PC-9 (cell line): ENCODE measurements at regions not wholly inside any gene's neighbourhood (a gene's known extent, or its start where the extent isn't known, plus 50 kb on each side); places are given as distances from the start of the nearest gene placed in this dataset.

Source experiments
- BruUV-seq: library from RNA; stranded (reverse); fragments of 400-500 nt; replicated peaks from 2 replicates; lab custom pipeline; 2021; lab: Mats Ljungman, UMichigan
- CTCF ChIA-PET: fragments of 300-600 bp; sonication (Branson Sonifier 250); formaldehyde crosslinking; loops from one replicate; lab custom pipeline; 2022; ENCODE audit warnings: antibody characterized with exemption; lab: Charles Lee
- POLR2A ChIA-PET: fragments of 300-600 bp; sonication (Branson Sonifier 250); formaldehyde crosslinking; loops from one replicate; lab custom pipeline; 2022; ENCODE audit warnings: antibody characterized with exemption; ENCODE audit not compliant: unreplicated experiment; lab: Charles Lee
- DNase-seq, 2 experiments: peaks; one replicate each; pipeline versions ENCODE4 v3.0.0 to v3.0.0-alpha.2; 2015 to 2022; ENCODE audit warnings: mixed read lengths in 1 of 2
- H2AFZ ChIP-seq: fragments of 200-600 bp; sonication (generic); 2 replicates; pipeline ENCODE4 v1.8.1; 2017; ENCODE audit warnings: antibody characterized with exemption
- H3F3A ChIP-seq: fragments of 200-600 bp; sonication (generic); 2 replicates; pipeline ENCODE4 v1.8.1; 2017; ENCODE audit warnings: antibody characterized with exemption, mild to moderate bottlenecking, low read depth; ENCODE audit not compliant: insufficient read depth
- H3K27ac ChIP-seq: fragments of 200-600 bp; sonication (generic); 2 replicates; pipeline ENCODE4 v1.6.1; 2016; ENCODE audit warnings: mixed run types
- H3K27me3 ChIP-seq: fragments of 200-600 bp; sonication (generic); 2 replicates; pipeline ENCODE4 v1.6.1; 2016; ENCODE audit warnings: low read depth, mixed run types; ENCODE audit not compliant: insufficient read depth
- H3K36me3 ChIP-seq: fragments of 200-600 bp; sonication (generic); 2 replicates; pipeline ENCODE4 v1.6.1; 2016; ENCODE audit warnings: low read depth, mixed run types
- H3K4me1 ChIP-seq: fragments of 200-600 bp; sonication (generic); replicated peaks from 2 replicates; pipeline ENCODE4 v1.6.1; 2016; ENCODE audit warnings: mixed run types; ENCODE audit not compliant: insufficient read depth
- H3K4me2 ChIP-seq: fragments of 200-600 bp; sonication (generic); 2 replicates; pipeline ENCODE4 v1.6.1; 2017; ENCODE audit warnings: mixed run types
- H3K4me3 ChIP-seq: fragments of 200-600 bp; sonication (generic); 2 replicates; pipeline ENCODE4 v1.6.1; 2016; ENCODE audit warnings: mixed run types
- H3K79me2 ChIP-seq: fragments of 200-600 bp; sonication (generic); 2 replicates; pipeline ENCODE4 v1.6.1; 2017; ENCODE audit warnings: low read depth, mixed run types
- H3K9me2 ChIP-seq: fragments of 200-600 bp; sonication (generic); 2 replicates; pipeline ENCODE4 v1.8.1; 2017; ENCODE audit warnings: mild to moderate bottlenecking; ENCODE audit not compliant: insufficient read depth
- H3K9me3 ChIP-seq: fragments of 200-600 bp; sonication (generic); 2 replicates; pipeline ENCODE4 v1.8.1; 2016; ENCODE audit warnings: low read depth; ENCODE audit not compliant: insufficient read depth
- H4K20me1 ChIP-seq: fragments of 200-600 bp; sonication (generic); 2 replicates; pipeline ENCODE4 v1.8.1; 2017; ENCODE audit not compliant: insufficient read depth
- CTCF ChIP-seq: fragments of 200-600 bp; sonication (generic); conservative IDR thresholded peaks from 2 replicates; pipeline ENCODE4 v1.6.1; 2017; ENCODE audit warnings: mixed run types, antibody characterized with exemption, mild to moderate bottlenecking, moderate library complexity
- EZH2 ChIP-seq: fragments of 200-600 bp; sonication (generic); IDR thresholded peaks from 2 replicates; pipeline ENCODE4 v1.8.0; 2017; ENCODE audit warnings: antibody characterized with exemption, low read depth
- intact Hi-C: fragments of 100-400 bp; cut with micrococcal nuclease; formaldehyde crosslinking; loops from one replicate; pipeline ENCODE4 v1.10.0; 2022; ENCODE audit not compliant: unreplicated experiment

GRCh38 chr16:50970281-50970680 lies 180.8 kb downstream of the SALL1 start:
- Histone ChIP-seq H3K36me3 (no peaks in the 10 kb centered on the region), H3K9me2 (no peaks in the 10 kb centered on the region), H3K9me3 (no peaks in the 10 kb centered on the region), H4K20me1 (no peaks in the 10 kb centered on the region), H3K27me3 (peaks cover 19% of the 10 kb centered on the region), H3K79me2 (no peaks in the 10 kb centered on the region), H3F3A (no peaks in the 10 kb centered on the region), H2AFZ (no peak overlapping the region), H3K4me3 (no peak overlapping the region), H3K27ac (no peak overlapping the region), H3K4me2 (no peak overlapping the region), H3K4me1 (no peaks in the 10 kb centered on the region)
- intact Hi-C loops = no loop called here
- POLR2A ChIA-PET = no interaction called here
- CTCF ChIA-PET = no interaction called here
- TF ChIP-seq EZH2 = no peak
- no peak for TF ChIP-seq CTCF
- no peak for DNase-seq
- BruUV-seq = no TSS peak

GRCh38 chr16:50967827-50968612 lies 183.1 kb downstream of the SALL1 start:
- TF ChIP-seq CTCF = no peak
- no peak for TF ChIP-seq EZH2
- no TSS peak for BruUV-seq
- peaks cover 6% of the 10 kb centered on the region; the same call in 1 of the 2 replicates for H3K27me3 ChIP-seq
- H4K20me1 ChIP-seq = no peaks in the 10 kb centered on the region
- no peak for DNase-seq
- POLR2A ChIA-PET = no interaction called here
- CTCF ChIA-PET = no interaction called here
- no peaks in the 10 kb centered on the region for H3K9me2 ChIP-seq
- no peak overlapping the region for H3K27ac ChIP-seq
- H3K9me3 ChIP-seq = no peaks in the 10 kb centered on the region
- no peak overlapping the region for H3K4me3 ChIP-seq
- no peak overlapping the region for H3K4me2 ChIP-seq
- intact Hi-C loops = no loop called here
- no peaks in the 10 kb centered on the region for H3F3A ChIP-seq
- no peak overlapping the region for H2AFZ ChIP-seq
- H3K36me3 ChIP-seq = no peaks in the 10 kb centered on the region
- no peaks in the 10 kb centered on the region for H3K4me1 ChIP-seq
- no peaks in the 10 kb centered on the region for H3K79me2 ChIP-seq

GRCh38 chr16:50964491-50964890 lies 186.6 kb downstream of the SALL1 start:
- Histone ChIP-seq H3K36me3 (no peaks in the 10 kb centered on the region), H3F3A (no peaks in the 10 kb centered on the region), H4K20me1 (no peaks in the 10 kb centered on the region), H2AFZ (no peak overlapping the region), H3K4me2 (no peak overlapping the region), H3K9me3 (no peaks in the 10 kb centered on the region), H3K79me2 (no peaks in the 10 kb centered on the region), H3K4me3 (no peak overlapping the region), H3K27ac (no peak overlapping the region), H3K9me2 (no peaks in the 10 kb centered on the region), H3K4me1 (no peaks in the 10 kb centered on the region), H3K27me3 (peaks cover 19% of the 10 kb centered on the region)
- intact Hi-C loops = no loop called here
- POLR2A ChIA-PET = no interaction called here
- TF ChIP-seq EZH2 (no peak), CTCF (no peak)
- CTCF ChIA-PET = no interaction called here
- no TSS peak for BruUV-seq
- no peak for DNase-seq
